OCI-LY1 (cell line): ENCODE measurements at regions not wholly inside any gene's neighbourhood (a gene's known extent, or its start where the extent isn't known, plus 50 kb on each side); places are given as distances from the start of the nearest gene placed in this dataset.

Experiments used
- H2AFZ ChIP-seq: fragments of 200-600 bp; sonication (generic), shearing (Covaris generic); 2 replicates; pipeline ENCODE4 v1.6.0; 2014; ENCODE audit warnings: antibody characterized with exemption, mild to moderate bottlenecking, low read length
- H3F3A ChIP-seq: fragments of 200-600 bp; sonication (generic), shearing (Covaris generic); 2 replicates; pipeline ENCODE4 v1.6.0; 2014; ENCODE audit warnings: mild to moderate bottlenecking, antibody characterized with exemption, low read length, moderate library complexity; ENCODE audit not compliant: insufficient read depth
- H3K27ac ChIP-seq: fragments of 200-600 bp; sonication (generic); 2 replicates; pipeline ENCODE4 v1.5.1; 2014; ENCODE audit warnings: low read length, mixed run types, mild to moderate bottlenecking, low read depth; ENCODE audit not compliant: poor library complexity, severe bottlenecking
- H3K27me3 ChIP-seq: fragments of 200-600 bp; sonication (generic); 2 replicates; pipeline ENCODE4 v1.6.0; 2014; ENCODE audit warnings: antibody characterized with exemption, mild to moderate bottlenecking, low read length, moderate library complexity; ENCODE audit not compliant: insufficient read depth
- H3K36me3 ChIP-seq: fragments of 200-600 bp; sonication (generic); 2 replicates; pipeline ENCODE4 v1.6.1; 2014; ENCODE audit warnings: mild to moderate bottlenecking, antibody characterized with exemption, low read length, moderate library complexity, mixed read lengths; ENCODE audit not compliant: insufficient read depth
- H3K4me1 ChIP-seq: fragments of 200-600 bp; sonication (generic); 2 replicates; pipeline ENCODE4 v1.5.1; 2014; ENCODE audit warnings: mild to moderate bottlenecking, low read length, moderate library complexity; ENCODE audit not compliant: insufficient read depth, severe bottlenecking
- H3K4me2 ChIP-seq: fragments of 200-600 bp; sonication (generic), shearing (Covaris generic); 2 replicates; pipeline ENCODE4 v1.6.1; 2014; ENCODE audit warnings: low read length
- H3K4me3 ChIP-seq: fragments of 200-600 bp; sonication (generic); 2 replicates; pipeline ENCODE4 v1.5.1; 2014; ENCODE audit warnings: low read length, low read depth, mild to moderate bottlenecking, mixed read lengths; ENCODE audit not compliant: poor library complexity, severe bottlenecking
- H3K79me2 ChIP-seq: fragments of 200-600 bp; shearing (Covaris generic); 2 replicates; pipeline ENCODE4 v1.6.1; 2016; ENCODE audit warnings: mixed run types, low read length, mixed read lengths; ENCODE audit not compliant: insufficient read depth
- H3K9ac ChIP-seq: fragments of 200-600 bp; sonication (generic), shearing (Covaris generic); 2 replicates; pipeline ENCODE4 v1.6.1; 2014; ENCODE audit warnings: mild to moderate bottlenecking, low read length, mixed read lengths
- H3K9me2 ChIP-seq: fragments of 200-600 bp; sonication (generic), shearing (Covaris generic); 2 replicates; pipeline ENCODE4 v1.6.1; 2014; ENCODE audit warnings: low read depth, mild to moderate bottlenecking, low read length, mixed read lengths
- H3K9me3 ChIP-seq: fragments of 200-600 bp; shearing (Covaris generic); 2 replicates; pipeline ENCODE4 v1.6.1; 2014; ENCODE audit warnings: low read length, mixed read lengths
- H4K20me1 ChIP-seq: fragments of 200-600 bp; sonication (generic), shearing (Covaris generic); 2 replicates; pipeline ENCODE4 v1.6.0; 2016; ENCODE audit warnings: mild to moderate bottlenecking, low read length; ENCODE audit not compliant: insufficient read depth
- CTCF ChIP-seq: fragments of 200-600 bp; sonication (generic), shearing (Covaris generic); IDR thresholded peaks from 2 replicates; pipeline ENCODE4 v1.5.1; 2017; ENCODE audit warnings: mild to moderate bottlenecking, antibody characterized with exemption, low read length, moderate library complexity, mixed read lengths
- EZH2 ChIP-seq: fragments of 200-600 bp; sonication (generic), shearing (Covaris generic); IDR thresholded peaks from 2 replicates; pipeline ENCODE4 v1.8.0; 2017; ENCODE audit warnings: borderline replicate concordance, mixed run types, mild to moderate bottlenecking, antibody characterized with exemption, low read length, moderate library complexity, mixed read lengths

GRCh38 chr2:6728156-6728555 lies 137.6 kb downstream of the CMPK2 start:
- no peaks in the 10 kb centered on the region for H3K36me3 ChIP-seq
- H3K4me3 ChIP-seq: no peak overlapping the region
- no peak overlapping the region for H3K27ac ChIP-seq
- no peak for TF ChIP-seq EZH2
- no peak for TF ChIP-seq CTCF
- H4K20me1 ChIP-seq: no peaks in the 10 kb centered on the region
- no peaks in the 10 kb centered on the region for H3K79me2 ChIP-seq
- 0 out of 2 replicates have a peak, but pooled peaks cover 3% of the 10 kb centered on the region for H3K27me3 ChIP-seq
- no peaks in the 10 kb centered on the region for H3K4me1 ChIP-seq
- no peaks in the 10 kb centered on the region for H3F3A ChIP-seq
- H3K9me3 ChIP-seq: no peaks in the 10 kb centered on the region
- no peak overlapping the region for H3K9ac ChIP-seq
- no peaks in the 10 kb centered on the region for H3K9me2 ChIP-seq
- H2AFZ ChIP-seq: no peak overlapping the region
- no peak overlapping the region for H3K4me2 ChIP-seq

GRCh38 chr2:6730003-6730402 lies 135.7 kb downstream of the CMPK2 start:
- no peaks in the 10 kb centered on the region for H4K20me1 ChIP-seq
- no peaks in the 10 kb centered on the region for H3K9me3 ChIP-seq
- no peaks in the 10 kb centered on the region for H3K79me2 ChIP-seq
- no peak overlapping the region for H3K4me2 ChIP-seq
- no peak overlapping the region for H3K4me3 ChIP-seq
- no peak overlapping the region for H2AFZ ChIP-seq
- H3K27me3 ChIP-seq: 0 out of 2 replicates have a peak, but pooled peaks cover 3% of the 10 kb centered on the region
- H3K4me1 ChIP-seq: no peaks in the 10 kb centered on the region
- no peak overlapping the region for H3K9ac ChIP-seq
- H3K9me2 ChIP-seq: no peaks in the 10 kb centered on the region
- no peaks in the 10 kb centered on the region for H3K36me3 ChIP-seq
- TF ChIP-seq EZH2 (no peak), CTCF (no peak)
- no peak overlapping the region for H3K27ac ChIP-seq
- no peaks in the 10 kb centered on the region for H3F3A ChIP-seq

GRCh38 chr2:6730649-6731532 lies 134.8 kb downstream of the CMPK2 start:
- 0 out of 2 replicates have a peak, but pooled peaks cover 3% of the 10 kb centered on the region for H3K27me3 ChIP-seq
- H3K36me3 ChIP-seq: no peaks in the 10 kb centered on the region
- no peak overlapping the region for H3K4me3 ChIP-seq
- H3K4me1 ChIP-seq: no peaks in the 10 kb centered on the region
- H3K9me2 ChIP-seq: no peaks in the 10 kb centered on the region
- no peak overlapping the region for H3K9ac ChIP-seq
- H2AFZ ChIP-seq: no peak overlapping the region
- H3K4me2 ChIP-seq: no peak overlapping the region
- no peaks in the 10 kb centered on the region for H3K9me3 ChIP-seq
- H3F3A ChIP-seq: no peaks in the 10 kb centered on the region
- H4K20me1 ChIP-seq: no peaks in the 10 kb centered on the region
- no peaks in the 10 kb centered on the region for H3K79me2 ChIP-seq
- H3K27ac ChIP-seq: no peak overlapping the region
- TF ChIP-seq CTCF (no peak), EZH2 (no peak)
